Gastroesophageal sphincter (tissue), 3 donors: ENCODE measurements at regions not wholly inside any gene's neighbourhood (a gene's known extent, or its start where the extent isn't known, plus 50 kb on each side); places are given as distances from the start of the nearest gene placed in this dataset.

ENCODE experiments used
- CTCF ChIP-seq, 4 experiments: fragments of 200-600 bp in 2 of 4; fragments of 450-650 bp in 2 of 4; sonication (generic) in 1 of 4; IDR thresholded peaks; one replicate each; pipeline ENCODE4 v1.5.1; 2017 to 2019; ENCODE audit warnings: antibody characterized with exemption in 4 of 4, mild to moderate bottlenecking in 2 of 4, moderate library complexity in 2 of 4
- EP300 ChIP-seq: sonication (generic); formaldehyde crosslinking; IDR thresholded peaks from one replicate; pipeline ENCODE4 v1.6.1; 2017; ENCODE audit warnings: antibody characterized with exemption, mild to moderate bottlenecking

- TF ChIP-seq CTCF (IDR thresholded peaks at IDR 0.05) (no peak), EP300 (no peak)
Measured at GRCh38 chrX:5142644-5143043, 1086.0 kb downstream of the NLGN4X start.
